Esophagus muscularis mucosa (tissue), 4 donors: ENCODE measurements at regions not wholly inside any gene's neighbourhood (a gene's known extent, or its start where the extent isn't known, plus 50 kb on each side); places are given as distances from the start of the nearest gene placed in this dataset.

Experiments used
- DNase-seq: peaks from one replicate; pipeline ENCODE4 v3.0.0-alpha.2; 2017; ENCODE audit errors: extremely low spot score
- H3K27ac ChIP-seq, 4 donors: fragments of 200-600 bp; sonication (generic); replicated peaks in 1 of 4; 1 replicate in 3 of 4; 2 replicates in 1 of 4; pipeline ENCODE4 v1.5.1; 2016 to 2019; ENCODE audit warnings: mild to moderate bottlenecking in 1 of 4
- H3K27me3 ChIP-seq, 4 donors: fragments of 200-600 bp; sonication (generic); one replicate each; pipeline versions ENCODE4 v1.5.1 to v1.6.0; 2016 to 2019
- H3K36me3 ChIP-seq, 4 donors: fragments of 200-600 bp; sonication (generic); one replicate each; pipeline ENCODE4 v1.5.1; 2016 to 2019
- H3K4me1 ChIP-seq, 4 donors: fragments of 200-600 bp; sonication (generic); one replicate each; pipeline ENCODE4 v1.5.1; 2016 to 2019
- H3K4me3 ChIP-seq, 4 donors: fragments of 200-600 bp; sonication (generic); 1 replicate in 2 of 4; 2 replicates in 2 of 4; pipeline ENCODE4 v1.5.1; 2016 to 2019; ENCODE audit warnings: mild to moderate bottlenecking in 4 of 4, moderate library complexity in 1 of 4
- H3K9me3 ChIP-seq, 4 donors: fragments of 200-600 bp; sonication (generic); 1 replicate in 3 of 4; 2 replicates in 1 of 4; pipeline ENCODE4 v1.5.1; 2016 to 2019
- EP300 ChIP-seq: sonication (generic); formaldehyde crosslinking; IDR thresholded peaks from one replicate; pipeline ENCODE4 v1.6.1; 2017; ENCODE audit warnings: antibody characterized with exemption
- POLR2A ChIP-seq: fragments of 450-650 bp; IDR thresholded peaks from one replicate; pipeline ENCODE4 v1.6.1; 2017; ENCODE audit warnings: antibody characterized with exemption, moderate library complexity, mild to moderate bottlenecking, low read depth
- POLR2AphosphoS5 ChIP-seq, 2 donors: sonication (generic); formaldehyde crosslinking; IDR thresholded peaks; one replicate each; pipeline ENCODE4 v1.6.1; 2017; ENCODE audit warnings: antibody characterized with exemption in 2 of 2
- WGBS: methylation state at CpG from one replicate; pipeline ENCODE4 v1.1.5; 2018; 5-methylcytosine and 5-hydroxymethylcytosine counted together
- intact Hi-C: fragments of 100-400 bp; cut with DNase I; formaldehyde crosslinking; loops from one replicate; pipeline ENCODE4 v1.15.1; 2023
- TF ChIP-seq, protein P1 (sequence below), 3 experiments: fragments of 200-600 bp in 2 of 3; fragments of 450-650 bp in 1 of 3; sonication (generic) in 2 of 3; IDR thresholded peaks; one replicate each; pipeline ENCODE4 v1.5.1; 2017 to 2019; ENCODE audit warnings: antibody characterized with exemption in 3 of 3, mild to moderate bottlenecking in 2 of 3, moderate library complexity in 1 of 3

DNA sequence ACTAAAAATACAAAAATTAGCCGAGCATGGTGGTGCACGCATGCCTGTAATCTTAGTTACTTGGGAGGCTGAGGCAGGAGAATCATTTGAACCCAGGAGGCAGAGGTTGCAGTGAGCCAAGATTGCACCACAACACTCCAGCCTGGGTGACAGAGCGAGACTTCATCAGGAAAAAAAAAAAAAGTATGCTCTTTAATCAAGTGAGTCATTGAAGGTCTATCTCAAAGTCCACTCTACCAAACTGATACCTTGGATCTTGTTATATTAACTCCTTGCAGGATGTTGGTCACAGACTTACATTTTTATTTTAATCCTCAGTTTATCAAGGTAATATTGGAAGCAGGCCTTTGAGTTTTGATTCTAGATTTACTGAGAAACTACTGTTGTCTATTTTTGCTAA lies 348.7 kb downstream of the COL12A1 start:
- Histone ChIP-seq H3K4me1 (peaks cover 0 to 14% (median 8%) of the 10 kb centered on the region in 4 donors), H3K27ac (no peak overlapping the region), H3K27me3 (no peaks in the 10 kb centered on the region), H3K9me3 (no peaks in the 10 kb centered on the region), H3K4me3 (no peak overlapping the region), H3K36me3 (no peaks in the 10 kb centered on the region)
- DNase-seq, result no peak
- 84% methylated on average over 3 of the region's 3 CpGs for WGBS
- intact Hi-C loops, result no loop called here
- TF ChIP-seq POLR2A (no peak), POLR2AphosphoS5 (IDR thresholded peaks at IDR 0.05) (no peak), EP300 (no peak)
- TF ChIP-seq, protein P1, sequence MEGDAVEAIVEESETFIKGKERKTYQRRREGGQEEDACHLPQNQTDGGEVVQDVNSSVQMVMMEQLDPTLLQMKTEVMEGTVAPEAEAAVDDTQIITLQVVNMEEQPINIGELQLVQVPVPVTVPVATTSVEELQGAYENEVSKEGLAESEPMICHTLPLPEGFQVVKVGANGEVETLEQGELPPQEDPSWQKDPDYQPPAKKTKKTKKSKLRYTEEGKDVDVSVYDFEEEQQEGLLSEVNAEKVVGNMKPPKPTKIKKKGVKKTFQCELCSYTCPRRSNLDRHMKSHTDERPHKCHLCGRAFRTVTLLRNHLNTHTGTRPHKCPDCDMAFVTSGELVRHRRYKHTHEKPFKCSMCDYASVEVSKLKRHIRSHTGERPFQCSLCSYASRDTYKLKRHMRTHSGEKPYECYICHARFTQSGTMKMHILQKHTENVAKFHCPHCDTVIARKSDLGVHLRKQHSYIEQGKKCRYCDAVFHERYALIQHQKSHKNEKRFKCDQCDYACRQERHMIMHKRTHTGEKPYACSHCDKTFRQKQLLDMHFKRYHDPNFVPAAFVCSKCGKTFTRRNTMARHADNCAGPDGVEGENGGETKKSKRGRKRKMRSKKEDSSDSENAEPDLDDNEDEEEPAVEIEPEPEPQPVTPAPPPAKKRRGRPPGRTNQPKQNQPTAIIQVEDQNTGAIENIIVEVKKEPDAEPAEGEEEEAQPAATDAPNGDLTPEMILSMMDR (IDR thresholded peaks at IDR 0.05), result no peak

DNA sequence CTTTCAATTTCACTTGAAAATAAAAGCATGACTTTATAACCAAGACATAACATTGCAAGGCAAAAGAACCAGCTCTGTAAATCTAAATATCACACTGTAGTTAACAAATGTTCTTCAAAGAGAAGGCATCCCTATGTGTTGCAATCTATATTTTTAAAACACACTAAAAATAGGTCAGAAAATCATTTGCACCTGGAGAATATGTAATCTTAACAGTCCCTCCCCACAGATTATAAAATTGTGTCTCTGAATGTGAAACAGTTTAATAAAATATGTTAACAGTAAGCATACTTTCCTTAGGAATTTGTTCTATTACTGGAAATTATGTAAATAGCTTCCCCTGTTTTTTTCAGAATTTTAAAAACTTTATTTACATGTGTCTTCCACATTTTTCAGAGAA lies 351.9 kb downstream of the COL12A1 start:
- no peaks in the 10 kb centered on the region for H3K36me3 ChIP-seq
- no peak for TF ChIP-seq EP300
- TF ChIP-seq, protein P1 (IDR thresholded peaks at IDR 0.05), result no peak
- no peak for TF ChIP-seq POLR2AphosphoS5 (IDR thresholded peaks at IDR 0.05)
- no peak for TF ChIP-seq POLR2A
- H3K27me3 ChIP-seq, result no peaks in the 10 kb centered on the region
- H3K27ac ChIP-seq, result no peak overlapping the region
- no peak for DNase-seq
- intact Hi-C loops, result no loop called here
- H3K4me3 ChIP-seq, result no peak overlapping the region
- H3K9me3 ChIP-seq, result no peaks in the 10 kb centered on the region
- H3K4me1 ChIP-seq, result peaks cover 0 to 20% (median 8%) of the 10 kb centered on the region in 4 donors

DNA sequence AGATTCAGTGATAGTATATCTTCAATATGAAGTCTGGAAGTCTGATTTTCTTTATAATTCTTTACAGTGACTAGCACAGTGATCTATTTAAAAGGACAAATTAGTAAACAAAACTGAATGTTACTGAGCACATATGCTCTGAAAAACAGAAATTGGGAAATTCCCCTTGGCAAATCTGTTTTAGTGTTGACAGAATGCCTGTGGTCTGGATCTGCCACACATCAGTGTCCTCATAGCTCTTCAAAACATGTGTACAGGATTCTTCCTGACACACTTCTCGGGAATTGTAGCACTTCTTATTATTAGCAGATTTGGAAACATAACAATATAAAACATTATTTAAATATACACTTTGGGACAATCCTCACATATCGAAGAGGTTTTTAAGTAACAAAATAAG lies 354.3 kb downstream of the COL12A1 start:
- Histone ChIP-seq H3K9me3 (no peaks in the 10 kb centered on the region), H3K27ac (no peak overlapping the region), H3K36me3 (no peaks in the 10 kb centered on the region), H3K4me1 (peaks cover 0 to 20% (median 8%) of the 10 kb centered on the region in 4 donors), H3K4me3 (no peak overlapping the region), H3K27me3 (no peaks in the 10 kb centered on the region)
- DNase-seq, result no peak
- WGBS, result 34% methylated on average over 2 of the region's 2 CpGs
- TF ChIP-seq, protein P1 (IDR thresholded peaks at IDR 0.05), result no peak
- TF ChIP-seq POLR2AphosphoS5 (IDR thresholded peaks at IDR 0.05), result no peak
- no peak for TF ChIP-seq POLR2A
- TF ChIP-seq EP300, result no peak
- intact Hi-C loops, result no loop called here

DNA sequence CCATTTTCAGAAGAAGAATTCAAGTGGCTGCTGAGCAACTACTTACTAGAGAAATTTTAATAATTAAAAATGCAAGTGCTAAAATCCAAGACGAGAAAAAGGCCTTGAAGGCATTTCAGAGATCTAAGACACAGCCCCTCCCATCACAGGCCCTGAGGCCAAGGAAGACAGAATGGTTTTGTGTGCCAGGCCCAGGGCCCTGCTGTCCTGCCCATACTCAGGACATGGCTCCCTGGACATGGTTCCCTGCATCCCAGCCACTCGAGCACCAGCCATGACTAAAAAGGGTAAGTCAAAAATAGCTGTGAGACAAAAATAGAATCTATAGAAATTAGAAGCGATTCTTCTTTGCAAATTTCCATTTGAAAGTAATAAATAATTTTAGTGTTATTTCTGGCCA lies 364.9 kb downstream of the COL12A1 start:
- H3K36me3 ChIP-seq, result no peaks in the 10 kb centered on the region
- H3K27ac ChIP-seq, result no peak overlapping the region
- H3K9me3 ChIP-seq, result peaks cover 0 to 13% (median 3%) of the 10 kb centered on the region in 4 donors
- no peak for DNase-seq
- H3K4me3 ChIP-seq, result no peak overlapping the region
- no peaks in the 10 kb centered on the region for H3K27me3 ChIP-seq
- intact Hi-C loops, result no loop called here
- 87% methylated on average over 3 of the region's 3 CpGs for WGBS
- TF ChIP-seq EP300 (no peak), POLR2A (no peak), POLR2AphosphoS5 (IDR thresholded peaks at IDR 0.05) (no peak)
- TF ChIP-seq, protein P1 (IDR thresholded peaks at IDR 0.05), result no peak
- H3K4me1 ChIP-seq, result no peaks in the 10 kb centered on the region

DNA sequence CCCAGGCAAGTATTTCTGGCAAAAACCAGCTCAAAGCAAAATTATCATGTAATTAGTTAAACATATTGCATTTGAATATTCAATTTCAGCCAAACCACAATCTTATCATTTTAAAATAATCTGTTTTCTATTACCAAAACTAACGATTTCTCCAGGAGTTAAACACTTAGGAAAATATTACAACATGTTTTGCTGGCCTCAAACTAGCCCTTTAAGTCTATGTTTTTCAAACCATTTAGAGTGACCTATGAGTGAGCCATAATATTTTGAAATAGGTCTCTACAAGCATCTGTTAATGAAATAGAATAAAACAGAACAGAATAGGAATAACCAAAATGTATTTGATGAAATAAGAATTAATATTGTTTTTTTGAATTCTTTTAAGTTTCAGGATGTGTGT lies 370.9 kb downstream of the COL12A1 start:
- no peak for DNase-seq
- Histone ChIP-seq H3K27me3 (no peaks in the 10 kb centered on the region), H3K4me3 (no peak overlapping the region), H3K36me3 (no peaks in the 10 kb centered on the region), H3K9me3 (peaks cover 0 to under 1% (median 0%) of the 10 kb centered on the region in 4 donors), H3K4me1 (no peaks in the 10 kb centered on the region), H3K27ac (no peak overlapping the region)
- TF ChIP-seq, protein P1 (IDR thresholded peaks at IDR 0.05), result no peak
- no peak for TF ChIP-seq POLR2A
- TF ChIP-seq POLR2AphosphoS5 (IDR thresholded peaks at IDR 0.05), result no peak
- no peak for TF ChIP-seq EP300
- intact Hi-C loops, result no loop called here
- 72% methylated on average over 1 of the region's 1 CpG for WGBS
